ENCODE measurements at regions not wholly inside any gene's neighbourhood (a gene's known extent, or its start where the extent isn't known, plus 50 kb on each side); places are given as distances from the start of the nearest gene placed in this dataset.

- TF ChIP-seq, protein P1, sequence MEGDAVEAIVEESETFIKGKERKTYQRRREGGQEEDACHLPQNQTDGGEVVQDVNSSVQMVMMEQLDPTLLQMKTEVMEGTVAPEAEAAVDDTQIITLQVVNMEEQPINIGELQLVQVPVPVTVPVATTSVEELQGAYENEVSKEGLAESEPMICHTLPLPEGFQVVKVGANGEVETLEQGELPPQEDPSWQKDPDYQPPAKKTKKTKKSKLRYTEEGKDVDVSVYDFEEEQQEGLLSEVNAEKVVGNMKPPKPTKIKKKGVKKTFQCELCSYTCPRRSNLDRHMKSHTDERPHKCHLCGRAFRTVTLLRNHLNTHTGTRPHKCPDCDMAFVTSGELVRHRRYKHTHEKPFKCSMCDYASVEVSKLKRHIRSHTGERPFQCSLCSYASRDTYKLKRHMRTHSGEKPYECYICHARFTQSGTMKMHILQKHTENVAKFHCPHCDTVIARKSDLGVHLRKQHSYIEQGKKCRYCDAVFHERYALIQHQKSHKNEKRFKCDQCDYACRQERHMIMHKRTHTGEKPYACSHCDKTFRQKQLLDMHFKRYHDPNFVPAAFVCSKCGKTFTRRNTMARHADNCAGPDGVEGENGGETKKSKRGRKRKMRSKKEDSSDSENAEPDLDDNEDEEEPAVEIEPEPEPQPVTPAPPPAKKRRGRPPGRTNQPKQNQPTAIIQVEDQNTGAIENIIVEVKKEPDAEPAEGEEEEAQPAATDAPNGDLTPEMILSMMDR (IDR thresholded peaks at IDR 0.05 in 2 of 3, conservative IDR thresholded peaks at IDR 0.05 in 1 of 3; ENCODE audit: borderline replicate concordance in 1 of 3, insufficient read depth in 1 of 3, low read depth in 2 of 3, low read length in 2 of 3), result no peak
- TF ChIP-seq ZNF274 (IDR thresholded peaks at IDR 0.05; ENCODE audit: low read depth, low read length) (no peak), EZH2phosphoT487 (IDR thresholded peaks at IDR 0.05; ENCODE audit: borderline replicate concordance) (no peak), CEBPB (IDR thresholded peaks at IDR 0.05; ENCODE audit: low read depth) (no peak), YY1 (IDR thresholded peaks at IDR 0.05; ENCODE audit: extremely low read depth, insufficient replicate concordance, low read depth, low read length) (no peak), EZH2 (IDR thresholded peaks at IDR 0.05) (no peak), POLR2A (IDR thresholded peaks at IDR 0.05; ENCODE audit: borderline replicate concordance, extremely low read depth, insufficient read depth, insufficient read length) (no peak), SP1 (IDR thresholded peaks at IDR 0.05; ENCODE audit: low read depth) (no peak), EGR1 (IDR thresholded peaks at IDR 0.05; ENCODE audit: low read depth) (no peak)
- TF ChIP-seq, protein P2, sequence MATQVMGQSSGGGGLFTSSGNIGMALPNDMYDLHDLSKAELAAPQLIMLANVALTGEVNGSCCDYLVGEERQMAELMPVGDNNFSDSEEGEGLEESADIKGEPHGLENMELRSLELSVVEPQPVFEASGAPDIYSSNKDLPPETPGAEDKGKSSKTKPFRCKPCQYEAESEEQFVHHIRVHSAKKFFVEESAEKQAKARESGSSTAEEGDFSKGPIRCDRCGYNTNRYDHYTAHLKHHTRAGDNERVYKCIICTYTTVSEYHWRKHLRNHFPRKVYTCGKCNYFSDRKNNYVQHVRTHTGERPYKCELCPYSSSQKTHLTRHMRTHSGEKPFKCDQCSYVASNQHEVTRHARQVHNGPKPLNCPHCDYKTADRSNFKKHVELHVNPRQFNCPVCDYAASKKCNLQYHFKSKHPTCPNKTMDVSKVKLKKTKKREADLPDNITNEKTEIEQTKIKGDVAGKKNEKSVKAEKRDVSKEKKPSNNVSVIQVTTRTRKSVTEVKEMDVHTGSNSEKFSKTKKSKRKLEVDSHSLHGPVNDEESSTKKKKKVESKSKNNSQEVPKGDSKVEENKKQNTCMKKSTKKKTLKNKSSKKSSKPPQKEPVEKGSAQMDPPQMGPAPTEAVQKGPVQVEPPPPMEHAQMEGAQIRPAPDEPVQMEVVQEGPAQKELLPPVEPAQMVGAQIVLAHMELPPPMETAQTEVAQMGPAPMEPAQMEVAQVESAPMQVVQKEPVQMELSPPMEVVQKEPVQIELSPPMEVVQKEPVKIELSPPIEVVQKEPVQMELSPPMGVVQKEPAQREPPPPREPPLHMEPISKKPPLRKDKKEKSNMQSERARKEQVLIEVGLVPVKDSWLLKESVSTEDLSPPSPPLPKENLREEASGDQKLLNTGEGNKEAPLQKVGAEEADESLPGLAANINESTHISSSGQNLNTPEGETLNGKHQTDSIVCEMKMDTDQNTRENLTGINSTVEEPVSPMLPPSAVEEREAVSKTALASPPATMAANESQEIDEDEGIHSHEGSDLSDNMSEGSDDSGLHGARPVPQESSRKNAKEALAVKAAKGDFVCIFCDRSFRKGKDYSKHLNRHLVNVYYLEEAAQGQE (IDR thresholded peaks at IDR 0.05; ENCODE audit: low read depth), result no peak
- TF ChIP-seq, protein P3, sequence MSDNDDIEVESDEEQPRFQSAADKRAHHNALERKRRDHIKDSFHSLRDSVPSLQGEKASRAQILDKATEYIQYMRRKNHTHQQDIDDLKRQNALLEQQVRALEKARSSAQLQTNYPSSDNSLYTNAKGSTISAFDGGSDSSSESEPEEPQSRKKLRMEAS (IDR thresholded peaks at IDR 0.05), result no peak
Measured at GRCh38 chr3:83706669-83707068, 1252.1 kb upstream of the CADM2 start.
